OCI-M2 (cell line): ENCODE measurements at regions not wholly inside any gene's neighbourhood (a gene's known extent, or its start where the extent isn't known, plus 50 kb on each side); places are given as distances from the start of the nearest gene placed in this dataset.

Experiments used
- DNase-seq: peaks from one replicate; lab custom pipeline; 2025; ENCODE audit not compliant: unreplicated experiment; lab: John Stamatoyannopoulos, UW

GRCh38 chr4:123974386-123975149, 578.0 kb downstream of the SPRY1 start:
- DNase-seq: no peak

- no peak for DNase-seq
Measured at GRCh38 chr4:123976285-123976684, 579.7 kb downstream of the SPRY1 start.

- DNase-seq: no peak
Measured at GRCh38 chr4:123976819-123977218, 580.2 kb downstream of the SPRY1 start.

- DNase-seq: no peak
Measured at GRCh38 chr4:123977641-123978081, 581.1 kb downstream of the SPRY1 start.

GRCh38 chr4:123978637-123979036, 582.0 kb downstream of the SPRY1 start:
- no peak for DNase-seq

GRCh38 chr4:123980736-123981300, 584.2 kb downstream of the SPRY1 start:
- DNase-seq: no peak

GRCh38 chr4:123984886-123985285, 588.3 kb downstream of the SPRY1 start:
- DNase-seq: no peak

- no peak for DNase-seq
Measured at GRCh38 chr4:123986268-123986798, 589.7 kb downstream of the SPRY1 start.

GRCh38 chr4:123987408-123987807, 590.8 kb downstream of the SPRY1 start:
- DNase-seq: no peak

GRCh38 chr4:123990310-123990870, 593.8 kb downstream of the SPRY1 start:
- no peak for DNase-seq

GRCh38 chr4:123994917-123995316, 598.3 kb downstream of the SPRY1 start:
- DNase-seq: no peak

GRCh38 chr4:123995936-123996335, 599.3 kb downstream of the SPRY1 start:
- no peak for DNase-seq

GRCh38 chr4:123996718-123997510, 600.3 kb downstream of the SPRY1 start:
- DNase-seq: no peak

- no peak for DNase-seq
Measured at GRCh38 chr4:123997776-123998449, 601.3 kb downstream of the SPRY1 start.

GRCh38 chr4:124000233-124000632, 603.6 kb downstream of the SPRY1 start:
- no peak for DNase-seq

GRCh38 chr4:124015766-124016165, 619.2 kb downstream of the SPRY1 start:
- no peak for DNase-seq

- no peak for DNase-seq
Measured at GRCh38 chr4:124017185-124017785, 620.7 kb downstream of the SPRY1 start.

- DNase-seq: peak; percentile 90
Measured at GRCh38 chr4:124018383-124019317, 622.1 kb downstream of the SPRY1 start.
